ENCODE measurements at regions not wholly inside any gene's neighbourhood (a gene's known extent, or its start where the extent isn't known, plus 50 kb on each side); places are given as distances from the start of the nearest gene placed in this dataset.
A peak's percentile ranks its signal among the peaks of the same experiment; 100 is the strongest.

- no peak for TF ChIP-seq NFIC (IDR thresholded peaks at IDR 0.05)
- no peak for TF ChIP-seq RAD21 (IDR thresholded peaks at IDR 0.05; ENCODE audit: low read depth)
- TF ChIP-seq TAF1 (IDR thresholded peaks at IDR 0.05; ENCODE audit: low read depth): no peak
- no peak for TF ChIP-seq ZBTB7A (IDR thresholded peaks at IDR 0.05; ENCODE audit: low read depth)
- no peak for TF ChIP-seq EP300 (IDR thresholded peaks at IDR 0.05; ENCODE audit: borderline replicate concordance)
- no peak for TF ChIP-seq TEAD4 (IDR thresholded peaks at IDR 0.05)
- no peak for TF ChIP-seq MAX (IDR thresholded peaks at IDR 0.05)
- no peak for TF ChIP-seq FOXM1 (IDR thresholded peaks at IDR 0.05; ENCODE audit: borderline replicate concordance, low read depth)
These were observed 627.2 kb upstream of the STXBP6 start for GRCh38 chr14:25677111-25677510.

- TF ChIP-seq FOXM1 (IDR thresholded peaks at IDR 0.05; ENCODE audit: borderline replicate concordance, low read depth): no peak
- no peak for TF ChIP-seq NFIC (IDR thresholded peaks at IDR 0.05)
- TF ChIP-seq, protein P1, sequence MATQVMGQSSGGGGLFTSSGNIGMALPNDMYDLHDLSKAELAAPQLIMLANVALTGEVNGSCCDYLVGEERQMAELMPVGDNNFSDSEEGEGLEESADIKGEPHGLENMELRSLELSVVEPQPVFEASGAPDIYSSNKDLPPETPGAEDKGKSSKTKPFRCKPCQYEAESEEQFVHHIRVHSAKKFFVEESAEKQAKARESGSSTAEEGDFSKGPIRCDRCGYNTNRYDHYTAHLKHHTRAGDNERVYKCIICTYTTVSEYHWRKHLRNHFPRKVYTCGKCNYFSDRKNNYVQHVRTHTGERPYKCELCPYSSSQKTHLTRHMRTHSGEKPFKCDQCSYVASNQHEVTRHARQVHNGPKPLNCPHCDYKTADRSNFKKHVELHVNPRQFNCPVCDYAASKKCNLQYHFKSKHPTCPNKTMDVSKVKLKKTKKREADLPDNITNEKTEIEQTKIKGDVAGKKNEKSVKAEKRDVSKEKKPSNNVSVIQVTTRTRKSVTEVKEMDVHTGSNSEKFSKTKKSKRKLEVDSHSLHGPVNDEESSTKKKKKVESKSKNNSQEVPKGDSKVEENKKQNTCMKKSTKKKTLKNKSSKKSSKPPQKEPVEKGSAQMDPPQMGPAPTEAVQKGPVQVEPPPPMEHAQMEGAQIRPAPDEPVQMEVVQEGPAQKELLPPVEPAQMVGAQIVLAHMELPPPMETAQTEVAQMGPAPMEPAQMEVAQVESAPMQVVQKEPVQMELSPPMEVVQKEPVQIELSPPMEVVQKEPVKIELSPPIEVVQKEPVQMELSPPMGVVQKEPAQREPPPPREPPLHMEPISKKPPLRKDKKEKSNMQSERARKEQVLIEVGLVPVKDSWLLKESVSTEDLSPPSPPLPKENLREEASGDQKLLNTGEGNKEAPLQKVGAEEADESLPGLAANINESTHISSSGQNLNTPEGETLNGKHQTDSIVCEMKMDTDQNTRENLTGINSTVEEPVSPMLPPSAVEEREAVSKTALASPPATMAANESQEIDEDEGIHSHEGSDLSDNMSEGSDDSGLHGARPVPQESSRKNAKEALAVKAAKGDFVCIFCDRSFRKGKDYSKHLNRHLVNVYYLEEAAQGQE (IDR thresholded peaks at IDR 0.05; ENCODE audit: low read depth): no peak
These were observed 617.4 kb upstream of the STXBP6 start for GRCh38 chr14:25667387-25667786.

- no peak for TF ChIP-seq YY1 (IDR thresholded peaks at IDR 0.05; ENCODE audit: low read depth)
- TF ChIP-seq EP300 (IDR thresholded peaks at IDR 0.05; ENCODE audit: borderline replicate concordance): no peak
- no peak for TF ChIP-seq TCF12 (IDR thresholded peaks at IDR 0.05; ENCODE audit: low read depth)
- TF ChIP-seq TAF1 (IDR thresholded peaks at IDR 0.05; ENCODE audit: low read depth): no peak
- no peak for TF ChIP-seq USF1 (IDR thresholded peaks at IDR 0.05)
- TF ChIP-seq CREB1 (IDR thresholded peaks at IDR 0.05; ENCODE audit: low read depth): no peak
- no peak for TF ChIP-seq ZBTB7A (IDR thresholded peaks at IDR 0.05; ENCODE audit: low read depth)
- no peak for TF ChIP-seq CEBPB (IDR thresholded peaks at IDR 0.05)
- no peak for TF ChIP-seq FOXM1 (IDR thresholded peaks at IDR 0.05; ENCODE audit: borderline replicate concordance, low read depth)
- TF ChIP-seq RAD21 (IDR thresholded peaks at IDR 0.05; ENCODE audit: low read depth): no peak
- TF ChIP-seq NFIC (IDR thresholded peaks at IDR 0.05): no peak
- no peak for TF ChIP-seq MAX (IDR thresholded peaks at IDR 0.05)
- TF ChIP-seq, protein P1 (IDR thresholded peaks at IDR 0.05; ENCODE audit: low read depth): no peak
- TF ChIP-seq EGR1 (IDR thresholded peaks at IDR 0.05): no peak
- no peak for TF ChIP-seq TEAD4 (IDR thresholded peaks at IDR 0.05)
These were observed 616.9 kb upstream of the STXBP6 start for GRCh38 chr14:25666877-25667276.

GRCh38 chr14:25658988-25659387, 609.0 kb upstream of the STXBP6 start:
- TF ChIP-seq MAX (IDR thresholded peaks at IDR 0.05) (no peak), TCF12 (IDR thresholded peaks at IDR 0.05; ENCODE audit: low read depth) (peak; percentile 69; the same call in 1 of the 2 replicates), FOXM1 (IDR thresholded peaks at IDR 0.05; ENCODE audit: borderline replicate concordance, low read depth) (peak; percentile 55; the same call in 1 of the 2 replicates), EP300 (IDR thresholded peaks at IDR 0.05; ENCODE audit: borderline replicate concordance) (peak; percentile 74), EGR1 (IDR thresholded peaks at IDR 0.05) (no peak), NFIC (IDR thresholded peaks at IDR 0.05) (peak; percentile 75), ZBTB7A (IDR thresholded peaks at IDR 0.05; ENCODE audit: low read depth) (no peak), RAD21 (IDR thresholded peaks at IDR 0.05; ENCODE audit: low read depth) (no peak), YY1 (IDR thresholded peaks at IDR 0.05; ENCODE audit: low read depth) (no peak), TEAD4 (IDR thresholded peaks at IDR 0.05) (peak; percentile 52)

GRCh38 chr14:25630447-25630846, 580.5 kb upstream of the STXBP6 start:
- TF ChIP-seq NFIC (IDR thresholded peaks at IDR 0.05): no peak

GRCh38 chr14:25628978-25629377, 579.0 kb upstream of the STXBP6 start:
- TF ChIP-seq TCF12 (IDR thresholded peaks at IDR 0.05; ENCODE audit: low read depth): no peak
- TF ChIP-seq TEAD4 (IDR thresholded peaks at IDR 0.05): no peak
- no peak for TF ChIP-seq USF1 (IDR thresholded peaks at IDR 0.05)
- no peak for TF ChIP-seq EP300 (IDR thresholded peaks at IDR 0.05; ENCODE audit: borderline replicate concordance)
- no peak for TF ChIP-seq TAF1 (IDR thresholded peaks at IDR 0.05; ENCODE audit: low read depth)
- no peak for TF ChIP-seq FOXM1 (IDR thresholded peaks at IDR 0.05; ENCODE audit: borderline replicate concordance, low read depth)
- TF ChIP-seq ZBTB7A (IDR thresholded peaks at IDR 0.05; ENCODE audit: low read depth): no peak
- no peak for TF ChIP-seq CREB1 (IDR thresholded peaks at IDR 0.05; ENCODE audit: low read depth)
- TF ChIP-seq RAD21 (IDR thresholded peaks at IDR 0.05; ENCODE audit: low read depth): no peak
- no peak for TF ChIP-seq NFIC (IDR thresholded peaks at IDR 0.05)
- no peak for TF ChIP-seq EGR1 (IDR thresholded peaks at IDR 0.05)
- TF ChIP-seq YY1 (IDR thresholded peaks at IDR 0.05; ENCODE audit: low read depth): no peak
- no peak for TF ChIP-seq MAX (IDR thresholded peaks at IDR 0.05)
- TF ChIP-seq, protein P1 (IDR thresholded peaks at IDR 0.05; ENCODE audit: low read depth): no peak
